Hepatocyte (in vitro differentiated cells): ENCODE measurements at regions not wholly inside any gene's neighbourhood (a gene's known extent, or its start where the extent isn't known, plus 50 kb on each side); places are given as distances from the start of the nearest gene placed in this dataset.

ENCODE experiments used
- EZH2 ChIP-seq: fragments of 200-600 bp; sonication (generic); IDR thresholded peaks from 2 replicates; pipeline ENCODE4 v1.6.1; 2016; ENCODE audit warnings: antibody characterized with exemption, mild to moderate bottlenecking, borderline replicate concordance
- EZH2phosphoT487 ChIP-seq: fragments of 200-600 bp; sonication (generic); IDR thresholded peaks from one replicate; pipeline ENCODE4 v1.6.1; 2018; ENCODE audit warnings: antibody characterized with exemption, mild to moderate bottlenecking, low read depth, moderate library complexity; ENCODE audit not compliant: unreplicated experiment, severe bottlenecking
- TF ChIP-seq, protein P1 (sequence below): fragments of 200-600 bp; sonication (generic); IDR thresholded peaks from 2 replicates; pipeline ENCODE4 v1.5.1; 2016; ENCODE audit warnings: antibody characterized with exemption, mild to moderate bottlenecking; ENCODE audit not compliant: poor library complexity

DNA sequence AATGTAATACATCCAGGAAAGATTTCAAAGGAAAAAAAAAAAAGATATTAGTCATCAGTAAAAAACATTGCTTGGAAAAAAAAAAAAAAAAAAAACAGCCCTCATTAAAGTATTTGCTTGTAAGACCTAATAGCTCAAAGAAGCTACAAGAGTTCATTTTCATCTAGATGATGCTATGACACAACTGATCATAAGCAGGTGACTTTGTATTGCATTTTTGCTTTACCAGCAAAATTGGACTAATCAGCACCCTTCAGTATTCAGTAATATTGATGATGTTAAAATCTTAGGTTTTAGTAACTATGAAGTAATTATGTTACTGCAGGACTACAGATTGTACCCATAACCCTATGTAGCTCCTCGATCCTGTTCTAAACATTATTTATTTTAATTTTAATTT, 214.7 kb upstream of the CADM2 start:
- TF ChIP-seq, protein P1, sequence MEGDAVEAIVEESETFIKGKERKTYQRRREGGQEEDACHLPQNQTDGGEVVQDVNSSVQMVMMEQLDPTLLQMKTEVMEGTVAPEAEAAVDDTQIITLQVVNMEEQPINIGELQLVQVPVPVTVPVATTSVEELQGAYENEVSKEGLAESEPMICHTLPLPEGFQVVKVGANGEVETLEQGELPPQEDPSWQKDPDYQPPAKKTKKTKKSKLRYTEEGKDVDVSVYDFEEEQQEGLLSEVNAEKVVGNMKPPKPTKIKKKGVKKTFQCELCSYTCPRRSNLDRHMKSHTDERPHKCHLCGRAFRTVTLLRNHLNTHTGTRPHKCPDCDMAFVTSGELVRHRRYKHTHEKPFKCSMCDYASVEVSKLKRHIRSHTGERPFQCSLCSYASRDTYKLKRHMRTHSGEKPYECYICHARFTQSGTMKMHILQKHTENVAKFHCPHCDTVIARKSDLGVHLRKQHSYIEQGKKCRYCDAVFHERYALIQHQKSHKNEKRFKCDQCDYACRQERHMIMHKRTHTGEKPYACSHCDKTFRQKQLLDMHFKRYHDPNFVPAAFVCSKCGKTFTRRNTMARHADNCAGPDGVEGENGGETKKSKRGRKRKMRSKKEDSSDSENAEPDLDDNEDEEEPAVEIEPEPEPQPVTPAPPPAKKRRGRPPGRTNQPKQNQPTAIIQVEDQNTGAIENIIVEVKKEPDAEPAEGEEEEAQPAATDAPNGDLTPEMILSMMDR, result no peak
- no peak for TF ChIP-seq EZH2phosphoT487
- TF ChIP-seq EZH2, result no peak
